ENCODE measurements at regions not wholly inside any gene's neighbourhood (a gene's known extent, or its start where the extent isn't known, plus 50 kb on each side); places are given as distances from the start of the nearest gene placed in this dataset.

- no peaks in the 10 kb centered on the region for H3K36me3 ChIP-seq (ENCODE audit: control insufficient read depth in 1 of 2, insufficient read depth in 2 of 2, low read length in 2 of 2)
- intact Hi-C loops (cut with micrococcal nuclease), result no loop called here
- no peak overlapping the region for H3K4me3 ChIP-seq (replicated peaks in 1 of 2; ENCODE audit: low read depth in 1 of 2, low read length in 2 of 2)
- H3K4me1 ChIP-seq (ENCODE audit: control insufficient read depth in 1 of 2, insufficient read depth in 2 of 2, low read length in 2 of 2), result no peaks in the 10 kb centered on the region
- no peak overlapping the region for H2AFZ ChIP-seq (ENCODE audit: low read depth, low read length, poor library complexity, severe bottlenecking)
- RAD21 ChIA-PET (ENCODE audit: low non-redundant PET in 1 of 2, low total read pairs in 2 of 2, uncharacterized antibody in 2 of 2, unreplicated experiment in 2 of 2), result no interaction called here
- POLR2A ChIA-PET, result no interaction called here
- no peak overlapping the region for H3K4me2 ChIP-seq (ENCODE audit: low read length)
- no peaks in the 10 kb centered on the region for H4K20me1 ChIP-seq (ENCODE audit: insufficient read depth)
- no peak overlapping the region for H3K9ac ChIP-seq (ENCODE audit: low read length)
- no peak for TF ChIP-seq CBX3 (IDR thresholded peaks at IDR 0.05; ENCODE audit: low read depth)
- no peak for TF ChIP-seq EZH2phosphoT487 (IDR thresholded peaks at IDR 0.05; ENCODE audit: borderline replicate concordance)
- H3K27me3 ChIP-seq (ENCODE audit: insufficient read depth, low read length), result peaks cover 15% of the 10 kb centered on the region
- H3K9me2 ChIP-seq (ENCODE audit: insufficient read depth), result no peaks in the 10 kb centered on the region
- no peaks in the 10 kb centered on the region for H3K9me3 ChIP-seq (ENCODE audit: control insufficient read depth in 1 of 2, insufficient read depth in 1 of 2, low read depth in 1 of 2, low read length in 2 of 2)
- ATAC-seq (no peak), DNase-seq (ENCODE audit: low read depth, low spot score) (no peak)
- no peak overlapping the region for H3K27ac ChIP-seq (ENCODE audit: low read depth, low read length)
- BruUV-seq (replicated peaks), result no TSS peak
- no peaks in the 10 kb centered on the region for H3K79me2 ChIP-seq (ENCODE audit: insufficient read depth, low read length)
- CTCF ChIA-PET, result no interaction called here
These were observed 620.6 kb downstream of the SOX6 start for GRCh38 chr11:15735706-15736105.

- H3K9me2 ChIP-seq (ENCODE audit: insufficient read depth), result no peaks in the 10 kb centered on the region
- H3K4me1 ChIP-seq (ENCODE audit: control insufficient read depth in 1 of 2, insufficient read depth in 2 of 2, low read length in 2 of 2), result no peaks in the 10 kb centered on the region
- H3K27ac ChIP-seq (ENCODE audit: low read depth, low read length), result no peak overlapping the region
- H3K9ac ChIP-seq (ENCODE audit: low read length), result no peak overlapping the region
- no peak overlapping the region for H3K4me3 ChIP-seq (replicated peaks in 1 of 2; ENCODE audit: low read depth in 1 of 2, low read length in 2 of 2)
- H3K79me2 ChIP-seq (ENCODE audit: insufficient read depth, low read length), result no peaks in the 10 kb centered on the region
- H3K4me2 ChIP-seq (ENCODE audit: low read length), result no peak overlapping the region
- no peak for ATAC-seq
- RAD21 ChIA-PET (ENCODE audit: low non-redundant PET in 1 of 2, low total read pairs in 2 of 2, uncharacterized antibody in 2 of 2, unreplicated experiment in 2 of 2), result no interaction called here
- BruUV-seq (replicated peaks), result no TSS peak
- CTCF ChIA-PET, result no interaction called here
- no peak overlapping the region for H2AFZ ChIP-seq (ENCODE audit: low read depth, low read length, poor library complexity, severe bottlenecking)
- intact Hi-C loops (cut with micrococcal nuclease), result no loop called here
- no peaks in the 10 kb centered on the region for H4K20me1 ChIP-seq (ENCODE audit: insufficient read depth)
- POLR2A ChIA-PET, result no interaction called here
- H3K9me3 ChIP-seq (ENCODE audit: control insufficient read depth in 1 of 2, insufficient read depth in 1 of 2, low read depth in 1 of 2, low read length in 2 of 2), result no peaks in the 10 kb centered on the region
- H3K36me3 ChIP-seq (ENCODE audit: control insufficient read depth in 1 of 2, insufficient read depth in 2 of 2, low read length in 2 of 2), result no peaks in the 10 kb centered on the region
- no peak for DNase-seq (ENCODE audit: low read depth, low spot score)
- H3K27me3 ChIP-seq (ENCODE audit: insufficient read depth, low read length), result peaks cover 6% of the 10 kb centered on the region
- TF ChIP-seq ZNF274 (IDR thresholded peaks at IDR 0.05; ENCODE audit: low read depth, low read length) (no peak), CBX3 (IDR thresholded peaks at IDR 0.05; ENCODE audit: low read depth) (no peak), MAX (IDR thresholded peaks at IDR 0.05) (no peak), CEBPB (IDR thresholded peaks at IDR 0.05; ENCODE audit: low read depth) (no peak), SRF (IDR thresholded peaks at IDR 0.05; ENCODE audit: low read depth) (no peak), YY1 (IDR thresholded peaks at IDR 0.05; ENCODE audit: extremely low read depth, insufficient replicate concordance, low read depth, low read length) (no peak), ZFX (IDR thresholded peaks at IDR 0.05) (no peak), REST (IDR thresholded peaks at IDR 0.05; ENCODE audit: low read depth) (no peak), JUND (IDR thresholded peaks at IDR 0.05) (no peak), SIN3A (IDR thresholded peaks at IDR 0.05; ENCODE audit: low read depth) (no peak), EZH2 (IDR thresholded peaks at IDR 0.05) (no peak), ATF3 (IDR thresholded peaks at IDR 0.05) (no peak), RAD21 (IDR thresholded peaks at IDR 0.05; ENCODE audit: low read depth) (no peak), EGR1 (IDR thresholded peaks at IDR 0.05; ENCODE audit: low read depth) (no peak), TCF7L2 (IDR thresholded peaks at IDR 0.05; ENCODE audit: borderline replicate concordance, extremely low read depth, insufficient read depth, insufficient read length) (no peak), POLR2A (IDR thresholded peaks at IDR 0.05; ENCODE audit: borderline replicate concordance, extremely low read depth, insufficient read depth, insufficient read length) (no peak), CTCF (IDR thresholded peaks at IDR 0.05 in 2 of 3, conservative IDR thresholded peaks at IDR 0.05 in 1 of 3; ENCODE audit: borderline replicate concordance in 1 of 3, insufficient read depth in 1 of 3, low read depth in 2 of 3, low read length in 2 of 3) (no peak)
These were observed 619.0 kb downstream of the SOX6 start for GRCh38 chr11:15737320-15737719.

All from HCT116 (cell line).